GM21529 (cell line): ENCODE measurements at regions not wholly inside any gene's neighbourhood (a gene's known extent, or its start where the extent isn't known, plus 50 kb on each side); places are given as distances from the start of the nearest gene placed in this dataset.
"Not testable (repeated sequence)": the region's sequence is repeated elsewhere in the genome, so short reads cannot be mapped to it uniquely, and the experiment has no call there.

Source experiments
- ATAC-seq: cut with Tn5 transposase; IDR thresholded peaks from one replicate; pipeline ENCODE4 v1.9.1; 2021; ENCODE audit not compliant: unreplicated experiment

- no peak for ATAC-seq
These were observed 336.2 kb upstream of the FAT1 start for GRCh38 chr4:187059895-187060294.

- ATAC-seq, result no peak
These were observed 336.9 kb upstream of the FAT1 start for GRCh38 chr4:187060551-187060950.

- ATAC-seq, result no peak
These were observed 339.6 kb upstream of the FAT1 start for GRCh38 chr4:187063251-187063650.

- no peak for ATAC-seq
These were observed 340.4 kb upstream of the FAT1 start for GRCh38 chr4:187064033-187064432.

- ATAC-seq, result no peak
These were observed 341.7 kb upstream of the FAT1 start for GRCh38 chr4:187065396-187065795.

GRCh38 chr4:187065806-187066205 is 342.1 kb upstream of the FAT1 start:
- no peak for ATAC-seq

GRCh38 chr4:187069398-187069797 is 345.7 kb upstream of the FAT1 start:
- no peak for ATAC-seq

- ATAC-seq, result no peak
These were observed 346.5 kb upstream of the FAT1 start for GRCh38 chr4:187070158-187070557.

GRCh38 chr4:187070740-187071139 is 347.1 kb upstream of the FAT1 start:
- ATAC-seq, result no peak

- no peak for ATAC-seq
These were observed 348.4 kb upstream of the FAT1 start for GRCh38 chr4:187071946-187072600.

- no peak for ATAC-seq
These were observed 350.2 kb upstream of the FAT1 start for GRCh38 chr4:187073820-187074219.

- no peak for ATAC-seq
These were observed 351.9 kb upstream of the FAT1 start for GRCh38 chr4:187075514-187075913.

GRCh38 chr4:187077744-187078401 is 354.2 kb upstream of the FAT1 start:
- ATAC-seq, result no peak

GRCh38 chr4:187084701-187085100 is 361.0 kb upstream of the FAT1 start:
- ATAC-seq, result no peak

- ATAC-seq, result no peak
These were observed 361.7 kb upstream of the FAT1 start for GRCh38 chr4:187085339-187085738.

GRCh38 chr4:187086151-187086550 is 362.5 kb upstream of the FAT1 start:
- no peak for ATAC-seq

- ATAC-seq, result no peak
These were observed 364.6 kb upstream of the FAT1 start for GRCh38 chr4:187088070-187088799.

GRCh38 chr4:187090401-187090800 is 366.7 kb upstream of the FAT1 start:
- no peak for ATAC-seq

GRCh38 chr4:187090832-187091231 is 367.2 kb upstream of the FAT1 start:
- not testable (repeated sequence) for ATAC-seq

GRCh38 chr4:187094144-187094543 is 370.5 kb upstream of the FAT1 start:
- ATAC-seq, result no peak

- ATAC-seq, result no peak
These were observed 374.8 kb upstream of the FAT1 start for GRCh38 chr4:187098429-187098828.

GRCh38 chr4:187103351-187103750 is 379.7 kb upstream of the FAT1 start:
- no peak for ATAC-seq
